ENCODE measurements at regions not wholly inside any gene's neighbourhood (a gene's known extent, or its start where the extent isn't known, plus 50 kb on each side); places are given as distances from the start of the nearest gene placed in this dataset.

- TF ChIP-seq, protein P1, sequence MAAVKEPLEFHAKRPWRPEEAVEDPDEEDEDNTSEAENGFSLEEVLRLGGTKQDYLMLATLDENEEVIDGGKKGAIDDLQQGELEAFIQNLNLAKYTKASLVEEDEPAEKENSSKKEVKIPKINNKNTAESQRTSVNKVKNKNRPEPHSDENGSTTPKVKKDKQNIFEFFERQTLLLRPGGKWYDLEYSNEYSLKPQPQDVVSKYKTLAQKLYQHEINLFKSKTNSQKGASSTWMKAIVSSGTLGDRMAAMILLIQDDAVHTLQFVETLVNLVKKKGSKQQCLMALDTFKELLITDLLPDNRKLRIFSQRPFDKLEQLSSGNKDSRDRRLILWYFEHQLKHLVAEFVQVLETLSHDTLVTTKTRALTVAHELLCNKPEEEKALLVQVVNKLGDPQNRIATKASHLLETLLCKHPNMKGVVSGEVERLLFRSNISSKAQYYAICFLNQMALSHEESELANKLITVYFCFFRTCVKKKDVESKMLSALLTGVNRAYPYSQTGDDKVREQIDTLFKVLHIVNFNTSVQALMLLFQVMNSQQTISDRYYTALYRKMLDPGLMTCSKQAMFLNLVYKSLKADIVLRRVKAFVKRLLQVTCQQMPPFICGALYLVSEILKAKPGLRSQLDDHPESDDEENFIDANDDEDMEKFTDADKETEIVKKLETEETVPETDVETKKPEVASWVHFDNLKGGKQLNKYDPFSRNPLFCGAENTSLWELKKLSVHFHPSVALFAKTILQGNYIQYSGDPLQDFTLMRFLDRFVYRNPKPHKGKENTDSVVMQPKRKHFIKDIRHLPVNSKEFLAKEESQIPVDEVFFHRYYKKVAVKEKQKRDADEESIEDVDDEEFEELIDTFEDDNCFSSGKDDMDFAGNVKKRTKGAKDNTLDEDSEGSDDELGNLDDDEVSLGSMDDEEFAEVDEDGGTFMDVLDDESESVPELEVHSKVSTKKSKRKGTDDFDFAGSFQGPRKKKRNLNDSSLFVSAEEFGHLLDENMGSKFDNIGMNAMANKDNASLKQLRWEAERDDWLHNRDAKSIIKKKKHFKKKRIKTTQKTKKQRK (IDR thresholded peaks at IDR 0.05; ENCODE audit: low read length): no peak
- peak; percentile 46; the same call in 1 of the 2 replicates for TF ChIP-seq ZNF652 (CRISPR knock-in tag; IDR thresholded peaks at IDR 0.05; ENCODE audit: borderline replicate concordance, low read depth)
- no peak for TF ChIP-seq SOX6 (IDR thresholded peaks at IDR 0.05)
- TF ChIP-seq SOX6 (CRISPR knock-in tag; IDR thresholded peaks at IDR 0.05): peak; percentile 87
- no peak for TF ChIP-seq ZNF512 (CRISPR knock-in tag; IDR thresholded peaks at IDR 0.05)
- peak; percentile 85 for TF ChIP-seq GFI1 (CRISPR knock-in tag; IDR thresholded peaks at IDR 0.05; ENCODE audit: borderline replicate concordance)
- TF ChIP-seq HMG20B (CRISPR knock-in tag; conservative IDR thresholded peaks at IDR 0.05): peak; percentile 50; the same call in 1 of the 2 replicates
- TF ChIP-seq SRSF9 (IDR thresholded peaks at IDR 0.05; ENCODE audit: borderline replicate concordance, insufficient read depth, low read depth, low read length, poor library complexity, severe bottlenecking): no peak
- TF ChIP-seq FOXP4 (CRISPR knock-in tag; IDR thresholded peaks at IDR 0.05): peak; percentile 53; the same call in 1 of the 2 replicates
- no peak for TF ChIP-seq AHR (CRISPR knock-in tag; IDR thresholded peaks at IDR 0.05)
- peak; percentile 50 for TF ChIP-seq PAXIP1 (CRISPR knock-in tag; conservative IDR thresholded peaks at IDR 0.05)
- TF ChIP-seq, protein P2, sequence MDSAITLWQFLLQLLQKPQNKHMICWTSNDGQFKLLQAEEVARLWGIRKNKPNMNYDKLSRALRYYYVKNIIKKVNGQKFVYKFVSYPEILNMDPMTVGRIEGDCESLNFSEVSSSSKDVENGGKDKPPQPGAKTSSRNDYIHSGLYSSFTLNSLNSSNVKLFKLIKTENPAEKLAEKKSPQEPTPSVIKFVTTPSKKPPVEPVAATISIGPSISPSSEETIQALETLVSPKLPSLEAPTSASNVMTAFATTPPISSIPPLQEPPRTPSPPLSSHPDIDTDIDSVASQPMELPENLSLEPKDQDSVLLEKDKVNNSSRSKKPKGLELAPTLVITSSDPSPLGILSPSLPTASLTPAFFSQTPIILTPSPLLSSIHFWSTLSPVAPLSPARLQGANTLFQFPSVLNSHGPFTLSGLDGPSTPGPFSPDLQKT (CRISPR knock-in tag; IDR thresholded peaks at IDR 0.05; ENCODE audit: borderline replicate concordance): no peak
- peak; percentile 89 to 98 for TF ChIP-seq NR2F1 (CRISPR knock-in tag; IDR thresholded peaks at IDR 0.05)
- no peak for TF ChIP-seq CTCF (CRISPR knock-in tag; IDR thresholded peaks at IDR 0.05)
Measured at GRCh38 chr7:96833676-96834453, 124.2 kb upstream of the SEM1 start (continued).
